Nephron (organoid): ENCODE measurements at regions not wholly inside any gene's neighbourhood (a gene's known extent, or its start where the extent isn't known, plus 50 kb on each side); places are given as distances from the start of the nearest gene placed in this dataset.

Source experiments
- H3K27ac Mint-ChIP-seq, 3 experiments: 2 replicates each; pipeline ENCODE4 v1.8.0; 2020; ENCODE audit warnings: mixed read lengths in 3 of 3, mild to moderate bottlenecking in 2 of 3, moderate library complexity in 1 of 3
- H3K27me3 Mint-ChIP-seq: 2 replicates; pipeline ENCODE4 v1.8.0; 2021; ENCODE audit warnings: low read depth, mild to moderate bottlenecking, moderate library complexity, mixed read lengths
- H3K36me3 Mint-ChIP-seq: 2 replicates; pipeline ENCODE4 v1.8.0; 2020; ENCODE audit warnings: low read depth, mixed read lengths
- H3K4me1 Mint-ChIP-seq: 2 replicates; pipeline ENCODE4 v1.8.0; 2020; ENCODE audit warnings: mixed read lengths
- H3K4me3 Mint-ChIP-seq, 3 experiments: 2 replicates each; pipeline ENCODE4 v1.8.0; 2020; ENCODE audit warnings: mild to moderate bottlenecking in 3 of 3, mixed read lengths in 3 of 3, moderate library complexity in 2 of 3
- H3K9me3 Mint-ChIP-seq: 2 replicates; pipeline ENCODE4 v1.8.0; 2020; ENCODE audit warnings: mixed read lengths
- TF ChIP-seq, protein P1 (sequence below), 3 experiments: fragments of 200-600 bp; sonication (generic); IDR thresholded peaks; one replicate each; pipeline ENCODE4 v1.5.0; 2021; ENCODE audit warnings: antibody characterized with exemption in 3 of 3; ENCODE audit not compliant: unreplicated experiment in 3 of 3

DNA sequence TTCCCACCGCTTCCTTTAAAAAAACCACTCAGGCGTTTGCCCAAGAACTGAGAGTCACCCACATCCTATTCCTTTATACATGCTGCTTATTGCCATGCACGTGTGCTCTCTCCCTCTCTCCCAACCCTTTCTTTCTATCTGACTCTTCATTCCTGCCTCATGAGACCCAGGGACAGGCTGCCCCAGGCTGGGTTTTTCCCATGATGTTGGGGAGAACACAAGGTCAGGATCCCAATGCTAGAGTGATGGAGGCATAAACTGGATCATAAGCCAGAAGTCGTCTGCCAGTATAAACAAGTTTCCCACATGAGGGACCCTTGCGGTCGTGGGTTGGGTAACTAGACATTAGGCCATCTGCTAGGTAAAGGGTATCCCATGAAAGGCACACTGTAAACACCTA is 64.9 kb downstream of the CD2 start:
- H3K27ac Mint-ChIP-seq, result no peak overlapping the region
- peaks cover 1% of the 10 kb centered on the region for H3K9me3 Mint-ChIP-seq
- H3K36me3 Mint-ChIP-seq, result no peaks in the 10 kb centered on the region
- TF ChIP-seq, protein P1, sequence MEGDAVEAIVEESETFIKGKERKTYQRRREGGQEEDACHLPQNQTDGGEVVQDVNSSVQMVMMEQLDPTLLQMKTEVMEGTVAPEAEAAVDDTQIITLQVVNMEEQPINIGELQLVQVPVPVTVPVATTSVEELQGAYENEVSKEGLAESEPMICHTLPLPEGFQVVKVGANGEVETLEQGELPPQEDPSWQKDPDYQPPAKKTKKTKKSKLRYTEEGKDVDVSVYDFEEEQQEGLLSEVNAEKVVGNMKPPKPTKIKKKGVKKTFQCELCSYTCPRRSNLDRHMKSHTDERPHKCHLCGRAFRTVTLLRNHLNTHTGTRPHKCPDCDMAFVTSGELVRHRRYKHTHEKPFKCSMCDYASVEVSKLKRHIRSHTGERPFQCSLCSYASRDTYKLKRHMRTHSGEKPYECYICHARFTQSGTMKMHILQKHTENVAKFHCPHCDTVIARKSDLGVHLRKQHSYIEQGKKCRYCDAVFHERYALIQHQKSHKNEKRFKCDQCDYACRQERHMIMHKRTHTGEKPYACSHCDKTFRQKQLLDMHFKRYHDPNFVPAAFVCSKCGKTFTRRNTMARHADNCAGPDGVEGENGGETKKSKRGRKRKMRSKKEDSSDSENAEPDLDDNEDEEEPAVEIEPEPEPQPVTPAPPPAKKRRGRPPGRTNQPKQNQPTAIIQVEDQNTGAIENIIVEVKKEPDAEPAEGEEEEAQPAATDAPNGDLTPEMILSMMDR (IDR thresholded peaks at IDR 0.05; ENCODE audit: unreplicated experiment in 3 of 3), result no peak
- no peak overlapping the region for H3K4me3 Mint-ChIP-seq
- H3K27me3 Mint-ChIP-seq, result no peaks in the 10 kb centered on the region
- H3K4me1 Mint-ChIP-seq, result peaks cover 15% of the 10 kb centered on the region

DNA sequence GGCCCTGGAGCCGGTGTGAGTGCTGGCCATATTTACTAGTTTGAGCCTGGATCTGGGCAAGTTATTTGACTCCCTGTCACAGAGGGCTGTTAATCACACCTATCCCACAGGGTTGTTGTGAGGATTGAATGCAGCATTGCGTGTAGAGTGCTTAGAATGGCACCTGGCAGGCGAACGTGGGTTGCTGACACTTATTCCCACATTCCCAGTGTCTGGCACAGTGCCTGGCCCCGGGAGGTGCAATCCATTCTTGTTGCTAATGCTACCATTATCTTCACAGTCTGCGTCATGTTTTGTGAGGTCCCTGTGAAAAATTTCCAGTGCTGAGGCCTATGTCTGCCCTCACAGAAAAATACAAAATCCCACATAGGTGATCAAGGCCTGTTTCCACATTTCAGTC is 66.1 kb downstream of the CD2 start:
- H3K4me3 Mint-ChIP-seq, result no peak overlapping the region
- H3K27me3 Mint-ChIP-seq, result no peaks in the 10 kb centered on the region
- peak overlapping the region; percentile 28 to 51 (median 43) for H3K27ac Mint-ChIP-seq
- TF ChIP-seq, protein P1 (IDR thresholded peaks at IDR 0.05; ENCODE audit: unreplicated experiment in 3 of 3), result no peak
- peaks cover 25% of the 10 kb centered on the region for H3K4me1 Mint-ChIP-seq
- no peaks in the 10 kb centered on the region for H3K36me3 Mint-ChIP-seq
- H3K9me3 Mint-ChIP-seq, result no peaks in the 10 kb centered on the region

DNA sequence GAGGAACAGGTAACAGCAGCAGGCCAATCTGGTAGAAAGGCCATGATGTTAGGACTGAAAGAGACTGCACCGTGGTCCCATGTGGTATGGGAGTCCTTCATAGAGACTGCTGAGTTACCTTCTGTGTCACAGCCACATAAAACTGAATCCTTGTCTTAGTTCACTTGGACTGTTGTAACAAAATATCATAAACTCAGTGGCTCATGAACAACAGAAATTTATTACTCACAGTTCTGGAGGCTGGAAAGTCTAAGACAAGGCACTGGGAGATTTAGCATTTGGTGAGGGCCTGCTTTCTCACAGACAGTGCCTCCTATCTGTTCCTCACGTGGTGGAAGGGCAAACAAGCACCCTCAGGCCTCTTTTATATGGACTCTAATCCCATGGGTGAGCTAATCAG is 67.5 kb downstream of the CD2 start:
- Mint-ChIP-seq H3K4me1 (peaks cover 39% of the 10 kb centered on the region), H3K9me3 (no peaks in the 10 kb centered on the region), H3K27me3 (no peaks in the 10 kb centered on the region), H3K4me3 (no peak overlapping the region), H3K27ac (no peak overlapping the region), H3K36me3 (no peaks in the 10 kb centered on the region)
- TF ChIP-seq, protein P1 (IDR thresholded peaks at IDR 0.05; ENCODE audit: unreplicated experiment in 3 of 3), result no peak

DNA sequence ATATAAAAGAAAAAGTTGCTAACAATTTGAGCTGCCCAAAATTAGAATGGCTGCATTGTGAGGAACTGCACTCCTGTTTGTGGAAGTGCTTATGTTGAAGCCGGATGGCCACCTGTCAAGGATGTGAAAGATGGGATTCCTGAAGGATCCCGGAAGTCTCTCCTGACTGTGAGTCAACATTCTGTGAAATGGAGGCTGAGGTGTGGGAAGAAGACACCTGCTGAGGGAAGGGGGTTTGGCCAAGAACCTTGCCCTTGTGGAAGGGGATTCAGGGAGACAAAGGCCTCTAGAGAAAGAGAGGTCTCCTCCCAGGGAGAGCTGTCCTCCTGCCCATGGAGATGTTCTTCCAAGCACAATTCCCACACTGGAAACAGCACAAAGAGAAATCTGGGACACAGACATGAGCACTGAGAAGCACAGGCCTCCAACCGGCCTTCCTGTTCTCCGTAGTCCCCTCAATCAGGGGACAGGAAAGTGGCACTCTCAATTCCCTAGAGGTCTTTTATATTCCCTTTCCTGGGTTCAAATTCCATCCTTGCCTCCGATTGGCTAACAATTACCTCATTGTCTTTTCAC is 70.5 kb downstream of the CD2 start:
- Mint-ChIP-seq H3K9me3 (no peaks in the 10 kb centered on the region), H3K36me3 (no peaks in the 10 kb centered on the region), H3K27ac (peak overlapping the region; percentile 75 to 90 (median 79)), H3K27me3 (no peaks in the 10 kb centered on the region), H3K4me3 (peak overlapping the region; percentile 50 to 75 (median 52)), H3K4me1 (peaks cover 53% of the 10 kb centered on the region)
- TF ChIP-seq, protein P1 (IDR thresholded peaks at IDR 0.05; ENCODE audit: unreplicated experiment in 3 of 3), result no peak

DNA sequence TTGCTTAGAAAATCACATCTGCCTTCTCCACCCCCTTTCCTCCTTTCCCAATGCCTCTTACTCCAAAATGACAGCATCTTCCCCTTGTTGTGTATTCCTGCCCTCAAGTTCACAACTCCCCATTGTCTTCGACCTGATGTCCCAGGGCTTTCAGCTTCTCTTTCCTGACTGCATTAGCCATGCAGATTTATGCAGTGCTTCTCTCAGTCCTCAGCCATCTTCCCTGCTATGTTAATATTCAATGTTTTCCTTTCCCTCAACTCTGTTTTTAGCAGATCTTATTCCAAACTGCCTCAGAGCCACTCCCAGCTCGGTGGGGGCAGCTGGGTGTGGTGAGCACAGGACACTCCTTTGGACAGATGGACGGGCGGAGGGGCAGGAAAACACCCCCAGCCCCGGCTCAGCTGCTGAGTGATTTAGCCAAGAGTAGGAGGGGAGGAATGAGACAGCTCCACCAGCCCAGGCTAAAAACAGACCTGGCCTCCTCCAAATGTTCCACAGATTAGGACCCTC is 71.0 kb downstream of the CD2 start:
- Mint-ChIP-seq H3K4me3 (peak overlapping the region; percentile 50 to 75 (median 52)), H3K27me3 (no peaks in the 10 kb centered on the region), H3K27ac (peak overlapping the region; percentile 75 to 90 (median 79)), H3K9me3 (no peaks in the 10 kb centered on the region), H3K36me3 (no peaks in the 10 kb centered on the region), H3K4me1 (peaks cover 53% of the 10 kb centered on the region)
- TF ChIP-seq, protein P1 (IDR thresholded peaks at IDR 0.05; ENCODE audit: unreplicated experiment in 3 of 3), result no peak
